ENCODE measurements at regions not wholly inside any gene's neighbourhood (a gene's known extent, or its start where the extent isn't known, plus 50 kb on each side); places are given as distances from the start of the nearest gene placed in this dataset.

DNA sequence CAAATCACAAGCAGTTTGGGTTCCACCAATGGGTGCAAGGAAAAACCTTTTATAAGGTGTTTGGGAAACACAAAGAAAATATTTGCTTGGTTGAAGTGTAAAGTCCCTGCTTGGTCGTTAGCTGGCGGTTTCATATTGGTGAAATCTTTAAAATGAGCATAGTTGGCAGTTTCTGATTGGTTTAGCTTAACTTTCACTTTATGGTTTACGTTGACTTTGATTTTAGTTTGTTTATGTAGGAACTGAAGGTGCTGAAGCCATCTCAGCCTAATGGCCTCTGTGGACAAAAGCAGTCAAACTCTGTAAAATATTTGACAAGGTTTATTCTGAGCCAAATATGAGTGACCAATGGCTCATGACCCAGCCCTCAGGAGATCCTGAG, 76.6 kb upstream of the PPM1J start:
- ChIA-PET POLR2A (no interaction called here), CTCF (ENCODE audit: unreplicated experiment) (no interaction called here)
- Histone ChIP-seq H3K79me2 (ENCODE audit: insufficient read depth, low read depth, low read length) (no peaks in the 10 kb centered on the region), H3K36me3 (ENCODE audit: insufficient read depth, low read length) (no peaks in the 10 kb centered on the region), H3K4me3 (ENCODE audit: low read depth, low read length, poor library complexity, severe bottlenecking) (no peak overlapping the region), H3K4me1 (ENCODE audit: insufficient read depth, low read length, poor library complexity, severe bottlenecking) (no peaks in the 10 kb centered on the region), H3K9me3 (ENCODE audit: low read length) (no peaks in the 10 kb centered on the region), H4K20me1 (ENCODE audit: insufficient read depth, low read length) (no peaks in the 10 kb centered on the region), H3K27ac (ENCODE audit: low read depth, low read length, poor library complexity, severe bottlenecking) (no peak overlapping the region), H3K9me2 (ENCODE audit: insufficient read depth, low read length) (no peaks in the 10 kb centered on the region), H3K4me2 (ENCODE audit: low read length) (no peak overlapping the region), H2AFZ (ENCODE audit: low read length) (no peak overlapping the region)
- intact Hi-C loops (cut with micrococcal nuclease; ENCODE audit: unreplicated experiment) = no loop called here
- DNase-seq (ENCODE audit: low spot score) = no peak
- BruUV-seq (replicated peaks) = no TSS peak
- no peak for TF ChIP-seq EZH2phosphoT487 (IDR thresholded peaks at IDR 0.05; ENCODE audit: borderline replicate concordance, low read depth, low read length)
- TF ChIP-seq, protein P1, sequence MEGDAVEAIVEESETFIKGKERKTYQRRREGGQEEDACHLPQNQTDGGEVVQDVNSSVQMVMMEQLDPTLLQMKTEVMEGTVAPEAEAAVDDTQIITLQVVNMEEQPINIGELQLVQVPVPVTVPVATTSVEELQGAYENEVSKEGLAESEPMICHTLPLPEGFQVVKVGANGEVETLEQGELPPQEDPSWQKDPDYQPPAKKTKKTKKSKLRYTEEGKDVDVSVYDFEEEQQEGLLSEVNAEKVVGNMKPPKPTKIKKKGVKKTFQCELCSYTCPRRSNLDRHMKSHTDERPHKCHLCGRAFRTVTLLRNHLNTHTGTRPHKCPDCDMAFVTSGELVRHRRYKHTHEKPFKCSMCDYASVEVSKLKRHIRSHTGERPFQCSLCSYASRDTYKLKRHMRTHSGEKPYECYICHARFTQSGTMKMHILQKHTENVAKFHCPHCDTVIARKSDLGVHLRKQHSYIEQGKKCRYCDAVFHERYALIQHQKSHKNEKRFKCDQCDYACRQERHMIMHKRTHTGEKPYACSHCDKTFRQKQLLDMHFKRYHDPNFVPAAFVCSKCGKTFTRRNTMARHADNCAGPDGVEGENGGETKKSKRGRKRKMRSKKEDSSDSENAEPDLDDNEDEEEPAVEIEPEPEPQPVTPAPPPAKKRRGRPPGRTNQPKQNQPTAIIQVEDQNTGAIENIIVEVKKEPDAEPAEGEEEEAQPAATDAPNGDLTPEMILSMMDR (conservative IDR thresholded peaks at IDR 0.05; ENCODE audit: low read length) = no peak

DNA sequence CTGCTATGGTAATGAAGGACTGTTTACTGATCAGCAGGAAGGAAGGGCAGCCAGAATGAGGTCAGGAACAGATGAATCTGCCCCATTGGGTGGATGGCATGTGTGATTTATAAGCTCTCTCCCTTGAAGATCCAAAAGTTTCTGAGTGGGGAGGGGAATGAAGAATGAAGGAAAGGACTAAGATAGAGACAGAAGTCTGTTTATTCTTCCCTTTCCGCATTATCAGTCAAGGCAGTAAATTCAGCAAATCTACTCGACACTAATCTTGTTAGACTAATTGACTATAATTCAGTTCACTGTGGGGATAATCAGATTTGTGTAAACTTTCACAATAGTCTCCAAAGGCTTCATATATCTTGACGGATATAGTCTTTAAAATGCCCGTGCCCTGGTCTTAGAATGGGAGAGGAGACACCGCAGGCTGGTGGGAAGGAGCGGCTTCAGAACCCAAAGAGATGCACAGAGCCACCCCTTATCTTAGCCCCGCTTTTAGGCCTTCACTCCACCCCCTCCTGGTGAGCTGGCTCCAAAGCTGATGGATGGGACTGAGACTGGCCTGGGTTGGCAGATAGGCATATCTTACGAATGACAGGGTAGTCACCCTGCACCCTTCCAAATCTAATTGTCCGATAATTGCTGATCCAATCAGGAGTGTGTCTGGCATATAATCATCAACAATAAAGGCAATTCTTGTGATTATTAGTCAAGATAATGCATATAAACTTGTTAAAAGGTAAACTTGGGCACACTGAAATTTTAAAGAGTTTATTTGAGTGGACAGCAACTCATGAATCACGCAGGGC, 76.0 kb upstream of the PPM1J start:
- no peaks in the 10 kb centered on the region for H3K36me3 ChIP-seq (ENCODE audit: insufficient read depth, low read length)
- no peak overlapping the region for H3K27ac ChIP-seq (ENCODE audit: low read depth, low read length, poor library complexity, severe bottlenecking)
- no peak for DNase-seq (ENCODE audit: low spot score)
- no peaks in the 10 kb centered on the region for H4K20me1 ChIP-seq (ENCODE audit: insufficient read depth, low read length)
- TF ChIP-seq, protein P1 (conservative IDR thresholded peaks at IDR 0.05; ENCODE audit: low read length) = no peak
- TF ChIP-seq EZH2phosphoT487 (IDR thresholded peaks at IDR 0.05; ENCODE audit: borderline replicate concordance, low read depth, low read length) = no peak
- BruUV-seq (replicated peaks) = no TSS peak
- POLR2A ChIA-PET = interaction anchor here (0.5 to 0.6 kb wide), 2 partner anchors 10 to 292 kb away, joined by 3 to 5 read pairs; no protein-coding TSS in a partner anchor
- no peaks in the 10 kb centered on the region for H3K79me2 ChIP-seq (ENCODE audit: insufficient read depth, low read depth, low read length)
- H3K9me2 ChIP-seq (ENCODE audit: insufficient read depth, low read length) = no peaks in the 10 kb centered on the region
- no peaks in the 10 kb centered on the region for H3K4me1 ChIP-seq (ENCODE audit: insufficient read depth, low read length, poor library complexity, severe bottlenecking)
- intact Hi-C loops (cut with micrococcal nuclease; ENCODE audit: unreplicated experiment) = no loop called here
- H2AFZ ChIP-seq (ENCODE audit: low read length) = no peak overlapping the region
- H3K4me2 ChIP-seq (ENCODE audit: low read length) = no peak overlapping the region
- no peak overlapping the region for H3K4me3 ChIP-seq (ENCODE audit: low read depth, low read length, poor library complexity, severe bottlenecking)
- H3K9me3 ChIP-seq (ENCODE audit: low read length) = no peaks in the 10 kb centered on the region
- CTCF ChIA-PET (ENCODE audit: unreplicated experiment) = no interaction called here

GRCh38 chr1:112788561-112788960, 73.4 kb upstream of the PPM1J start:
- Histone ChIP-seq H3K9me3 (ENCODE audit: low read length) (no peaks in the 10 kb centered on the region), H2AFZ (ENCODE audit: low read length) (no peak overlapping the region), H3K4me3 (ENCODE audit: low read depth, low read length, poor library complexity, severe bottlenecking) (no peak overlapping the region), H3K79me2 (ENCODE audit: insufficient read depth, low read depth, low read length) (no peaks in the 10 kb centered on the region), H3K9me2 (ENCODE audit: insufficient read depth, low read length) (no peaks in the 10 kb centered on the region), H3K36me3 (ENCODE audit: insufficient read depth, low read length) (no peaks in the 10 kb centered on the region), H3K4me2 (ENCODE audit: low read length) (no peak overlapping the region), H4K20me1 (ENCODE audit: insufficient read depth, low read length) (no peaks in the 10 kb centered on the region), H3K4me1 (ENCODE audit: insufficient read depth, low read length, poor library complexity, severe bottlenecking) (no peaks in the 10 kb centered on the region), H3K27ac (ENCODE audit: low read depth, low read length, poor library complexity, severe bottlenecking) (no peak overlapping the region)
- intact Hi-C loops (cut with micrococcal nuclease; ENCODE audit: unreplicated experiment) = no loop called here
- POLR2A ChIA-PET = interaction anchor here (0.6 to 1.1 kb wide), 3 partner anchors 55 to 1425 kb away, joined by 3 read pairs; no protein-coding TSS in a partner anchor
- no TSS peak for BruUV-seq (replicated peaks)
- CTCF ChIA-PET (ENCODE audit: unreplicated experiment) = no interaction called here
- no peak for DNase-seq (ENCODE audit: low spot score)
- TF ChIP-seq, protein P1 (conservative IDR thresholded peaks at IDR 0.05; ENCODE audit: low read length) = no peak
- TF ChIP-seq EZH2phosphoT487 (IDR thresholded peaks at IDR 0.05; ENCODE audit: borderline replicate concordance, low read depth, low read length) = no peak
